Kidney (tissue), 13 donors: ENCODE measurements at regions not wholly inside any gene's neighbourhood (a gene's known extent, or its start where the extent isn't known, plus 50 kb on each side); places are given as distances from the start of the nearest gene placed in this dataset.
A peak's percentile ranks its signal among the peaks of the same experiment; 100 is the strongest.
"Not testable (repeated sequence)": the region's sequence is repeated elsewhere in the genome, so short reads cannot be mapped to it uniquely, and the experiment has no call there.

Experiments used
- DNase-seq, 5 donors: peaks; one replicate each; pipeline ENCODE4 v3.0.0-alpha.2; 2013 to 2020
- FAIRE-seq: peaks from 2 replicates; lab custom pipeline; 2012; peaks lifted over from hg19 to GRCh38; lab: Jason Lieb, UNC
- H3K27ac ChIP-seq, 2 donors: one replicate each; pipeline ENCODE4 v1.7.0; 2013; ENCODE audit warnings: low read depth in 2 of 2, low read length in 2 of 2, inconsistent platforms in 1 of 2
- H3K27me3 ChIP-seq: one replicate; pipeline ENCODE4 v1.7.1; 2013; ENCODE audit warnings: low read length, inconsistent platforms; ENCODE audit not compliant: control insufficient read depth, insufficient read depth
- H3K36me3 ChIP-seq, 3 donors: one replicate each; pipeline versions ENCODE4 v1.7.0 to v1.7.1; 2013; ENCODE audit warnings: low read length in 3 of 3, control low read depth in 1 of 3, inconsistent platforms in 1 of 3; ENCODE audit not compliant: insufficient read depth in 3 of 3, control insufficient read depth in 2 of 3
- H3K4me1 ChIP-seq, 3 donors: one replicate each; pipeline versions ENCODE4 v1.7.0 to v1.7.1; 2013; ENCODE audit warnings: low read length in 3 of 3, inconsistent platforms in 1 of 3, low read depth in 1 of 3; ENCODE audit not compliant: control insufficient read depth in 2 of 3, insufficient read depth in 2 of 3
- H3K4me3 ChIP-seq, 3 donors: one replicate each; pipeline versions ENCODE4 v1.7.0 to v1.8.1; 2013; ENCODE audit warnings: low read length in 3 of 3, control low read depth in 1 of 3, inconsistent platforms in 1 of 3
- H3K9ac ChIP-seq, 3 donors: one replicate each; pipeline versions ENCODE4 v1.7.0 to v1.7.1; 2013; ENCODE audit warnings: low read length in 3 of 3, control low read depth in 1 of 3, inconsistent platforms in 1 of 3
- H3K9me3 ChIP-seq, 3 donors: one replicate each; pipeline versions ENCODE4 v1.7.0 to v1.7.1; 2013; ENCODE audit warnings: low read length in 3 of 3, control low read depth in 1 of 3, inconsistent platforms in 1 of 3; ENCODE audit not compliant: control insufficient read depth in 2 of 3, insufficient read depth in 1 of 3
- CTCF ChIP-seq: IDR thresholded peaks from 3 replicates; pipeline ENCODE4 v1.5.1; 2012; ENCODE audit warnings: mild to moderate bottlenecking, moderate library complexity, borderline replicate concordance; ENCODE audit not compliant: insufficient read depth; ENCODE audit errors: extremely low read depth
- intact Hi-C: fragments of 100-400 bp; cut with DNase I; formaldehyde crosslinking; loops from one replicate; pipeline ENCODE4 v1.11.1; 2022
- donor health status: control.
- donor health status: control.
- donor health status: control.
- donor health status: control.
- donor health status: control.
- donor health status: DM: yes; HTN: yes; CAD: no.
- donor health status: Normal renal cell carcinoma (clear cell type).

- Histone ChIP-seq H3K27ac (no peak overlapping the region), H3K36me3 (no peaks in the 10 kb centered on the region)
- intact Hi-C loops, result no loop called here
These were observed 93.2 kb upstream of the GAS1 start for GRCh38 chr9:87040410-87041009.

GRCh38 chr9:87041553-87042235, 94.4 kb upstream of the GAS1 start:
- Histone ChIP-seq H3K4me3 (peak overlapping the region; percentile 56 to 58 (median 58)), H3K9ac (peak overlapping the region in 2 of 3 donors; percentile 12 to 42)
- intact Hi-C loops, H3K9me3 ChIP-seq, H3K27ac ChIP-seq, FAIRE-seq, H3K36me3 ChIP-seq, H3K4me1 ChIP-seq, H3K27me3 ChIP-seq: not testable (repeated sequence)
- DNase-seq, result peak in 2 of 5 donors; percentile 16 to 28

More at GRCh38 chr9:87040410-87041009, 93.2 kb upstream of the GAS1 start:
- H3K9me3 ChIP-seq, result no peaks in the 10 kb centered on the region
- peaks cover 0 to 5% (median 0%) of the 10 kb centered on the region in 3 donors for H3K4me1 ChIP-seq
- FAIRE-seq (no peak), DNase-seq (no peak)
- TF ChIP-seq CTCF, result no peak
- H3K27me3 ChIP-seq, result no peaks in the 10 kb centered on the region
- H3K9ac ChIP-seq, result no peak overlapping the region
- peak overlapping the region; percentile 39 to 58 (median 56) for H3K4me3 ChIP-seq

GRCh38 chr9:87049929-87050608, 102.8 kb upstream of the GAS1 start:
- intact Hi-C loops, H3K4me1 ChIP-seq, FAIRE-seq, H3K4me3 ChIP-seq, H3K9me3 ChIP-seq, H3K27ac ChIP-seq, DNase-seq, H3K36me3 ChIP-seq, H3K9ac ChIP-seq, H3K27me3 ChIP-seq: not testable (repeated sequence)

GRCh38 chr9:87054999-87055686, 107.8 kb upstream of the GAS1 start:
- Histone ChIP-seq H3K27me3 (no peaks in the 10 kb centered on the region), H3K4me3 (no peak overlapping the region), H3K9me3 (peaks cover 0 to 2% (median 0%) of the 10 kb centered on the region in 3 donors), H3K4me1 (no peaks in the 10 kb centered on the region), H3K27ac (no peak overlapping the region), H3K9ac (no peak overlapping the region), H3K36me3 (no peaks in the 10 kb centered on the region)
- DNase-seq (no peak), FAIRE-seq (no peak)
- TF ChIP-seq CTCF, result no peak
- intact Hi-C loops, result no loop called here
